Activated CD8-positive, alpha-beta memory T cell treated with anti-CD3 and anti-CD28 coated beads, Interleukin-2, amount 50 U/mL, for 24 hours (primary cell): ENCODE measurements at regions not wholly inside any gene's neighbourhood (a gene's known extent, or its start where the extent isn't known, plus 50 kb on each side); places are given as distances from the start of the nearest gene placed in this dataset.

Experiments used
- DNase-seq: peaks from one replicate; pipeline ENCODE4 v3.0.0-alpha.2; 2020; ENCODE audit errors: extremely low read depth

DNA sequence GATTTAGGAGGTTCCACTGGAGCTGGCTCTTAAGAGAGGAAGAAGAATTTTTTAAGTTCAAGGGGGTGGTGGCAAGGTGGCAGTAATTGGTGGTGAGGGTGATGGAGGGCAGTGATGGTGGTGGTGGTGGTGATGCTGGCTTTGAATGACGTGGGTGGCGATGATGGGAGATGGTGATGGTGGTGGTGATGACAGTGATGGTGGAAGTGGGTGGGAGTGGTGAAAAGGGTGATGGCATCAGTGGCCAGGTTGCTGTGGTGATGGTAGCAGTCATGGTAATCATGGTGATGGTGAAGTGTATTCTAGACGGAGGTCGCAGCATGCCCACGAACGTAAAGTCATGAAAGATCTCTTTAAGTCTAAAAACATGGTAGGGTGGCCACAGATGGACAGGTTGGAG lies 197.3 kb downstream of the PTEN start:
- no peak for DNase-seq

- DNase-seq: no peak
These were observed 199.0 kb downstream of the PTEN start for GRCh38 chr10:88062385-88062784.

DNA sequence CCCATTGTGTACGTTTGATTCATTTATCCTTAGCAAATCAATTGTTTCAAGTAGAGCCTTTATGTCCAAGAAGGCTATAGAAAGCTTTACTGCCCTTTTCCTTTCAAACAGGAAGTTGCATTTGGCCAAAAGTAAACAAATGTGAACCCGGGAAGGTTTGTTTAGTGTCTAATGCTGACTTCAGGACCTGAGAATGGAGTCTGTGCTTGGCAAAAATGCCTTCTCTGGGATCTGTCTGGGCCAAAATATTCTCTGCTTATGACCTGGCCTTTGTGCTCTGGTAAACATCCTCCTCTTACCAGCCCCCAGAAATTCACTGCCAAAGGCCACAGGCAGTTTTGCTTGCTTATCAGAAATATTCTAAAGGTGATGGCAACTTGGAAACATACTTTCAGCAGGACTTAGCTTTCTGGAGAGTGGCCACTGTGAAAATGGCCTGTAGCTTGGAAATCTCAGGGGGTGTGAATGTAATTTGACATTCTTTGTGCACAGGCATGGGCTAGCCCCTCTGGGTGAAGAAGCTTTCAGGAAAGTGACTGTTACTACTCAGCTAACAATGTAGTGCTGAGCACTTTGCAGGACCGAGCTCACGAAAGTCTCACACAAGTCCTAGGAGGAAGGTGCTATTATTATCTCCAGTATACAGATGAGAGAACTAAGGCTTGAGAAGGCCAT lies 199.5 kb downstream of the PTEN start:
- DNase-seq: no peak

DNA sequence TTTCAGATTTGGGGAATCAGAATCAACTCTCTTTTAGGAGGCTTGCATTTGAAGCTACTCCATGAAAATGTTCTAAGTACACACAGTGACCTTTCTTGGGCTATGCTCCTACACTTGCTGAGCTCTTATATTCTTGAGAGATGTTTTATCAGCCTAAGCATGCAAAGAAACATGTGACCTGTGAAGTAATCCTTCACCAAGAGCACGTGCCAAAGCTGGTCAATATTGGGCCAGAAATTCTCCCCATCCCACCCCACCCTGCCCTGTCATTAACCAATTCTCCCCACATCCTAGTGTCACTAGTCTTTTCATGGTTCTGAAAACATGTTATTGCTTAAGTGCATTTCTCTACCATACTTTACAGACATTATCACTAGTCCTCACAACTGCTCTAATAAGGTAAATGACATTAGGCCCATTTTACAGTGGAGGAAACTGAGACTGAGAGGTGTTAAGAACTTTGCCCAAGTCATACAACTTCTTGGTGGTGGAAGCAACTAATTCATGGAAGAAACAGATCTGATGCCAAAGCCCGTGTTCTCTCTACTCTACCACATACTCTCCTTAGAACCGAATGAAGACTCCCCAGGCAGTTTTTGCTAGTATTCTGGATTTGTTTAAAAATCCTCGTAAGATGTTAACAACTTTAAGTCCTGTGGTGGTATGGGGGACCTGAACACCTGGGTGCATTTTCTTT lies 200.6 kb downstream of the PTEN start:
- no peak for DNase-seq

DNA sequence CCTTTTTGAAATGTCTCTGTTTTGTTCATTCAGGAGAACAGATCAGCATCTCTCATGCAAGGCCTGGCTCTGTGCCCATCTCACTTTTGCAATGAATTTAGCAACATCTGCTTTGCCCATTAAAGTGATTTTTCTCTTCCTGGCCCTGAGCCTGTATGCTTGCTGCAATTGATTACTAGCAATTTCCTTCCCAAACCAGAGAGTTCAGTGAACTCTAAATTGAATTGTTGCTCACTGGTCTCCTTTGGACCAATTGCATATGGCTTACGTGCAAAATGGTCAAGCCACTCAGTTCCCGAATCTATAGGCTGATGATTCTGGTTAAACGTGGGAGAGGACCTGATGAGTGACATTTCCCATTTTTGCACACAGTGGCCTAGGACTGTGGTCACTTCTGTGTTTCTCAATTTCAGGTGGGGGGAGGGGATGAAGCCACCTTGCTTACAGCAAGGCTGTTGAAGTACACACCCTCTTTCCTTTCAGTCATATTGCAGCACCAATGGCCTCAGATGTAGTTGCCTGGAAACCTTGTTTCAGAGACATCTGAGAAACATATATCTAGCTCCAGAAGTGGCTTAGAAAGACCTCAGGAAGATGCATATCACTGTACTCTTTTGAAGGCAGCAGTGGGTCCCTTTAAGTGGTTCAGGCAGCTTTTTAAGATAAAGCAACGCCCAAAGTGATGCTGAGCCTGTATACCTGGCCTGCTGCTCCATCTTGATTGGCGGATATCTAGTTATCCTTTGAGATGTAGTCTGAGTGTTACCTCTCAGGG lies 201.4 kb downstream of the PTEN start:
- DNase-seq: no peak

DNA sequence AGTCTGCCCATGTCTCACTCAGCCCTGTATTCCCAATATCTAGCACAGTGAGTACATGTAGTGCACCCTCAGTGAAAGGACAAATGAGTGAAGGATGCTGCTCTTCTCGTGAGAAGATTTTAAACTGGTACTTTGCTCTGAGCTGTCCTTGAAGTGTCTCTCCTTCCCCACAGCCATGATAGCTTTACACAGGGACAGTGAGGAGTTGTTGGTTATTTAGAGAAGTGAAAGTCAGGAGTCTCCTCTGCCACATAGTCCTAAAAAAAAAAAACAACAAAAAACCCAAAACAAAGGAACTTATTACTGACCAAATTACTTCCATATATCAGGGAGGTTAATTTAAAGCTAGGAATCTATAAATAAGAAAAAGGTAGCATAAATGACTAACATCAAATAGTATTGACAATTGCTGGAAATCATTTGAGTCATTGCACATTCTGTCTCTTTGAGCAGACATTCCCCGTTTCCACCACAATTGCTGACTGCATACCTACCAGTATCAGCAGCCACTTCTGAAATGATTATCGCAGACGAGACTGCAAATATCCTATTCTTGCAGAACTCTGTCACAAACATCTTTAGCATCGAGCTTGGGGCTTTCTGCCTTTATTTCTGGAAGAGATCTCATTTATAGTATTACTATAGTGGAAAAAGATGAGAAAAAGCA lies 202.1 kb downstream of the PTEN start:
- no peak for DNase-seq

DNA sequence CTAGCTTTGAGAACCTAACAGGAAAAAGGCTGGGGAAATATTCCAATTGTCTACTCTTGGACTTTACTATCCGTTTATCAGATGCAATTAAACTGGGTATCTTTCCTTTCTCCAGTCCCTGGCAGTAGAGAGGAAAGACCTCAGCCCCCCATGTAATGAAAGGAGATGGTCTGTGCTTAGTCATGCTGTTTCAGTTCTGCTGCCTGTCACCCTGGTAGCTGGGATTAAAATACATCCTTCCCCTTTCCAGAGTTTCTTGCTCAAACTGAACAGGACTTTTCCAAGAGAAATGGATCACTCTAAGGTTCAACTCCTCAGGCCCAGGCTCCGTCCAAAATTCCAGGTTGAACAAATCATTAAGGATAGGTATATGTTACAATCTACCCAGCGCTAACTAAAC lies 202.9 kb downstream of the PTEN start:
- DNase-seq: no peak

GRCh38 chr10:88066876-88067275 lies 203.5 kb downstream of the PTEN start:
- DNase-seq: no peak

DNA sequence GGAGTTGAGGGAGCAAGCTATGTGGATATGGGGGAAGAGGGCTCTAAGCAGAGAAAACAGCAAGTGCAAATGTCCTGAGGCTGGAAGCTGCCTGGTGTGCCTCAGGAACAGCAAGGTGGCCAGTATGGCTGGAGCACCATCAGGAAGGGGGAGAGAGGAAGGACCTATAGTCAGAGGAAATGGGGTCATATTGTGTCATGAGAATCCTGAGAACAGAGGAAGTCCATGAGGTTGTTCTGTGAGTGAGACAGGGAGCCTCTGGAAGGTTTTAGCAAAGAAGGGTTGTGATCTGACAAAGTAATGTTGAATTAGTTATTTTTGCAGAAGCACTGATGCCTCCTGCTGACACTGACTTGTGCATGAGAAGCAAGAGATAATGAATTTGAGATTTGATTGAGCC lies 204.3 kb downstream of the PTEN start:
- DNase-seq: no peak

GRCh38 chr10:88069338-88069737 lies 205.9 kb downstream of the PTEN start:
- DNase-seq: no peak

DNA sequence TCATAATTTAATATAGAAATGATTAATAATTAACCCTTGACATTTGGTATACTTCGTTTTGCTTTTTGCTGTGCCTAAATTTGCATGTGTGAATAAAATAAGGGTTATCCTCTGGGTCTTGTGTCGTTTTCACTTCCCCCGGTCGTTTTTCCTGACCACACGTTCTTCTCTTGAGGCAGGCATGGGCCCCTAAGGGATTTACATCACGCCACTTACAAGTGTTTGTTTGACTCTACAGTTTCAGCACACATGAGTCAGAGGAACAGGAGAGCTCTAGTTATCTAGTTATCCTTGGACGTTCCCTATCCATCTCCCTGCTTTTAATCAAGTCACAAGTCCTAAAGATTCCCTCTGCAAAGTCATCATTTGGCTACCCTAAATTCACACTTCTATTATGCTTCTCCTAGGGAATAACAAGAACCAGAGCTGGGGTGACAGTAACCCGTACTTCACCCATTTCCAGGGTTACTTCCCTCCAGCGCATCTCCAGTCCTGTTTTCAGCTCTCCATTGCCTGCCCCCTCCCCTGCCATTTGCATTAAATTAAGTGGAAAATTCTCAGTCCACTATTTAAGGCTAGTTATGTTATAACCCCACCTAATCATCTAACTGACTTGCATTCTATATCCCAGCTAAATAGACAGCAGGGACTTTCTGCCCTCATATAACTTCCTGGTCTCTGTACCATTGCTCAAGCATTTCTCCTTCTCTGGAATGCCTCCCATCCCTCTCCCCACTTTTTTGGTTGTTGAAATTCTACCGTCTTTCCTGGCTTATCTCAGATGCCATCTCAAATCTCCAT lies 206.9 kb downstream of the PTEN start:
- no peak for DNase-seq

- no peak for DNase-seq
These were observed 208.5 kb downstream of the PTEN start for GRCh38 chr10:88071879-88072278.

DNA sequence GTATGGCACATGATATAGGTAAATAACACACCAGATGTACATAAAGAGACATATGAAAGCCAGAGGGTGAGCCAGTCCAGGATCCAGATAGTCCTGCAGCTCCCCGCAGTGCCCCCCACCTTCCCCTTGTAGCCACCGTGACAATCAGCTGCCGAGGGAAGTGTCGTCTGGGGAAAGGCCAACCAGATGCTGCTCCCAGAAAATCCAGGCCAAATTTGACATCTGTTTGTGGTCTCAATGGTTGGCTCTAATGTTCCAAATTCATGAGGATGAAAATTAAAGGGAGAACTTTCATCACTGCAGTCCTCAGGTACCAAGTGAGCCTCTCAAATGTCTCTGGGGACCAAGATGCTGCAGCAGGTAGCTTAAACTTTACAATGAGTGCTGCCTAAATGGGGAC lies 210.3 kb downstream of the PTEN start:
- DNase-seq: no peak

DNA sequence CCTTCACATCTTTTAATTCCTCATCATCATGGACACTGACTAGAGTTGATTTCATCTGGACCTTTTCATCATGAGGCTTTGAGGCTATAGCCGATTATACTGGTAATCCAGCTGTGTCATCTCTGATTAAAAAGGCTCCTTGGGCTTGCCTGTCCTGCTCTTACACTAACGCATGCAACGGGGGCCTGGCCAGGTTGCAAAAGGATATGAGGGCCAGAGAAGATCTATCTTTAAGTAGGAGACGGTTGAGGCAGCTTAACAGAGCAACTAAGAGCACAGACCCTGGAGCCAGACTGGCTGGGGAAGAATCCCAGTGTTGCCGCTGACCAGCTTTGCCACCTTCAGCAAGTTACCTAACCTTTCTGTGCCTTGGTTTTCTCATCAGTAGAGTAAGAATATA lies 211.5 kb downstream of the PTEN start:
- no peak for DNase-seq

GRCh38 chr10:88076027-88076880 lies 212.8 kb downstream of the PTEN start:
- no peak for DNase-seq

GRCh38 chr10:88077977-88078376 lies 214.6 kb downstream of the PTEN start:
- DNase-seq: no peak

GRCh38 chr10:88080213-88080612 lies 216.8 kb downstream of the PTEN start:
- DNase-seq: no peak

GRCh38 chr10:88081457-88082054 lies 218.1 kb downstream of the PTEN start:
- no peak for DNase-seq

DNA sequence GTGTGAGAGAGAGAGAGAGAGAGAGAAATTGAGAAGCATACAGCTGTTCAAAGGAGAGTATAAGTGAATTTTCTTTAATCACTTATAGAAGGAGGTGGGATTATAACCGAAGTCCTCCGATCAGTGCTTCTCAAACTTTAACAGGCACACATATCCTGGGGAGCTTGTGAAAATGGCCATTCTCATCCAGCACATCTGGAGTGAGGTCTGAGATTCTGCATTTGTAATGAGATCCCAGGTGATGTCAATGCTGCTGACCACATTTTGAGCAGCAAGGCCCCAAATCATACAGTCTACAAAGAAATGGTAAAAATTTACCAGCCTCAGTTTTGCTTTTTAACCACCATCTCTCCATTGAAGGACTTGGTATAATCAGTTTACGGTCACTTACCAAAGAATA lies 219.0 kb downstream of the PTEN start:
- DNase-seq: no peak
